ENCODE measurements at regions not wholly inside any gene's neighbourhood (a gene's known extent, or its start where the extent isn't known, plus 50 kb on each side); places are given as distances from the start of the nearest gene placed in this dataset.

- DNase-seq (no peak), ATAC-seq (ENCODE audit: low read depth) (no peak)
- Mint-ChIP-seq H3K27ac (no peak overlapping the region), H3K9me3 (ENCODE audit: insufficient read depth) (no peaks in the 10 kb centered on the region), H3K27me3 (no peaks in the 10 kb centered on the region), H3K4me1 (peaks cover 8% of the 10 kb centered on the region), H3K4me3 (no peak overlapping the region)
- TF ChIP-seq CTCF (IDR thresholded peaks at IDR 0.05) (no peak), EZH2 (IDR thresholded peaks at IDR 0.05; ENCODE audit: borderline replicate concordance, insufficient read depth, low read depth, low read length, poor library complexity, severe bottlenecking) (no peak)
- Histone ChIP-seq H3K9me3 (ENCODE audit: control extremely low read depth in 1 of 3, control insufficient read depth in 2 of 3, insufficient read depth in 1 of 3, low read length in 2 of 3) (peaks cover 0 to 12% (median 3%) of the 10 kb centered on the region in 3 donors), H2AFZ (ENCODE audit: insufficient read depth, low read depth, low read length, poor library complexity, severe bottlenecking) (no peak overlapping the region), H3K4me2 (replicated peaks; ENCODE audit: low read depth, low read length, poor library complexity, severe bottlenecking) (peak overlapping the region; percentile 35), H3K4me1 (ENCODE audit: control insufficient read depth in 2 of 2, insufficient read depth in 2 of 2, low read length in 2 of 2) (peaks cover 7 to 10% of the 10 kb centered on the region in 2 donors), H3K27me3 (replicated peaks in 1 of 4; ENCODE audit: control extremely low read depth in 1 of 4, control insufficient read depth in 3 of 4, insufficient read depth in 4 of 4, low read length in 3 of 4) (peaks cover 0 to 2% (median 0%) of the 10 kb centered on the region in 4 experiments), H3K79me2 (ENCODE audit: control insufficient read depth, insufficient read depth, low read length) (no peaks in the 10 kb centered on the region), H3K9ac (ENCODE audit: low read length) (peak overlapping the region; percentile 20), H4K20me1 (ENCODE audit: control insufficient read depth, insufficient read depth, low read length, poor library complexity, severe bottlenecking) (no peaks in the 10 kb centered on the region), H3K4me3 (ENCODE audit: control extremely low read depth in 1 of 5, extremely low read depth in 1 of 5, insufficient read depth in 1 of 5, low read depth in 2 of 5, low read length in 4 of 5) (no peak overlapping the region), H3K27ac (ENCODE audit: low read length in 2 of 2) (no peak overlapping the region), H3K36me3 (replicated peaks in 1 of 2; ENCODE audit: control extremely low read depth in 1 of 2, control insufficient read depth in 1 of 2, extremely low read depth in 1 of 2, insufficient read depth in 2 of 2, low read length in 1 of 2) (no peaks in the 10 kb centered on the region)
- POLR2A ChIA-PET: no interaction called here
- intact Hi-C loops (cut with micrococcal nuclease): no loop called here
- 100% methylated on average over 3 of the region's 8 CpGs for WGBS (ENCODE audit: insufficient coverage)
- CTCF ChIA-PET: no interaction called here
Observed at GRCh38 chr2:64403426-64403825, 50.5 kb upstream of the LGALSL start.

GRCh38 chr2:64404002-64404731 lies 49.8 kb upstream of the LGALSL start:
- peak overlapping the region; percentile 36 for H3K4me3 Mint-ChIP-seq
- POLR2A ChIA-PET: no interaction called here

More at GRCh38 chr2:64404002-64404731, 49.8 kb upstream of the LGALSL start:
- H3K27ac ChIP-seq (ENCODE audit: low read length in 2 of 2): no peak overlapping the region
- CTCF ChIA-PET: interaction anchor here (1.1 kb wide), 1 partner anchor 66 kb away, joined by 3 read pairs; no protein-coding TSS in a partner anchor
- TF ChIP-seq EZH2 (IDR thresholded peaks at IDR 0.05; ENCODE audit: borderline replicate concordance, insufficient read depth, low read depth, low read length, poor library complexity, severe bottlenecking) (no peak), CTCF (IDR thresholded peaks at IDR 0.05) (no peak)
- H3K36me3 ChIP-seq (replicated peaks in 1 of 2; ENCODE audit: control extremely low read depth in 1 of 2, control insufficient read depth in 1 of 2, extremely low read depth in 1 of 2, insufficient read depth in 2 of 2, low read length in 1 of 2): no peaks in the 10 kb centered on the region
- Mint-ChIP-seq H3K27me3 (no peaks in the 10 kb centered on the region), H3K9me3 (ENCODE audit: insufficient read depth) (peaks cover 2% of the 10 kb centered on the region), H3K4me1 (peaks cover 8% of the 10 kb centered on the region), H3K27ac (no peak overlapping the region)
- H4K20me1 ChIP-seq (ENCODE audit: control insufficient read depth, insufficient read depth, low read length, poor library complexity, severe bottlenecking): no peaks in the 10 kb centered on the region
- intact Hi-C loops (cut with micrococcal nuclease): no loop called here
- H3K4me2 ChIP-seq (replicated peaks; ENCODE audit: low read depth, low read length, poor library complexity, severe bottlenecking): peak overlapping the region; percentile 35
- peak overlapping the region; percentile 71 for H2AFZ ChIP-seq (ENCODE audit: insufficient read depth, low read depth, low read length, poor library complexity, severe bottlenecking)
- peak overlapping the region; percentile 20 for H3K9ac ChIP-seq (ENCODE audit: low read length)
- 54% methylated on average over 6 of the region's 9 CpGs for WGBS (ENCODE audit: insufficient coverage)
- peaks cover 0 to 2% (median 0%) of the 10 kb centered on the region in 4 experiments for H3K27me3 ChIP-seq (replicated peaks in 1 of 4; ENCODE audit: control extremely low read depth in 1 of 4, control insufficient read depth in 3 of 4, insufficient read depth in 4 of 4, low read length in 3 of 4)
- no peak for DNase-seq
- H3K79me2 ChIP-seq (ENCODE audit: control insufficient read depth, insufficient read depth, low read length): no peaks in the 10 kb centered on the region
- ATAC-seq (ENCODE audit: low read depth): no peak
- peaks cover 7 to 10% of the 10 kb centered on the region in 2 donors for H3K4me1 ChIP-seq (ENCODE audit: control insufficient read depth in 2 of 2, insufficient read depth in 2 of 2, low read length in 2 of 2)
- peaks cover 0 to 12% (median 3%) of the 10 kb centered on the region in 3 donors for H3K9me3 ChIP-seq (ENCODE audit: control extremely low read depth in 1 of 3, control insufficient read depth in 2 of 3, insufficient read depth in 1 of 3, low read length in 2 of 3)
- H3K4me3 ChIP-seq (ENCODE audit: control extremely low read depth in 1 of 5, extremely low read depth in 1 of 5, insufficient read depth in 1 of 5, low read depth in 2 of 5, low read length in 4 of 5): no peak overlapping the region

Measured in B cell (primary cell).